ENCODE measurements at regions not wholly inside any gene's neighbourhood (a gene's known extent, or its start where the extent isn't known, plus 50 kb on each side); places are given as distances from the start of the nearest gene placed in this dataset.

- no peak for TF ChIP-seq CTCF (IDR thresholded peaks at IDR 0.05; ENCODE audit: control extremely low read depth, extremely low read depth)
- Histone ChIP-seq H3K9me3 (ENCODE audit: control insufficient read depth in 4 of 4, insufficient read depth in 3 of 4, low read length in 3 of 4) (peaks cover 0 to 3% (median 0%) of the 10 kb centered on the region in 4 donors), H3K4me3 (no peak overlapping the region), H3K27me3 (ENCODE audit: control insufficient read depth in 3 of 3, insufficient read depth in 3 of 3, low read length in 2 of 3) (no peaks in the 10 kb centered on the region), H3K4me1 (ENCODE audit: control insufficient read depth in 5 of 5, insufficient read depth in 5 of 5, low read length in 5 of 5) (peaks cover 0 to 7% (median 0%) of the 10 kb centered on the region in 5 donors), H3K36me3 (ENCODE audit: control insufficient read depth in 4 of 4, insufficient read depth in 4 of 4, low read length in 4 of 4) (no peaks in the 10 kb centered on the region), H3K9ac (ENCODE audit: insufficient read depth in 1 of 2, low read length in 2 of 2) (no peak overlapping the region), H3K27ac (ENCODE audit: low read depth in 1 of 2, low read length in 1 of 2) (no peak overlapping the region)
- peak in 1 of 3 donors; percentile 19 for DNase-seq
- ATAC-seq (ENCODE audit: insufficient read depth, low FRiP score), result peak; percentile 81
- 52 to 70% methylated on average over 5 of the region's 5 CpGs for WGBS, 2 donors
These were observed 343.6 kb downstream of the SPATA31D1 start for GRCh38 chr9:82332018-82332773.

- no peak for TF ChIP-seq CTCF (IDR thresholded peaks at IDR 0.05; ENCODE audit: control extremely low read depth, extremely low read depth)
- H3K4me1 ChIP-seq (ENCODE audit: control insufficient read depth in 5 of 5, insufficient read depth in 5 of 5, low read length in 5 of 5), result peaks cover 0 to 7% (median 0%) of the 10 kb centered on the region in 5 donors
- no peaks in the 10 kb centered on the region for H3K9me3 ChIP-seq (ENCODE audit: control insufficient read depth in 4 of 4, insufficient read depth in 3 of 4, low read length in 3 of 4)
- no peaks in the 10 kb centered on the region for H3K36me3 ChIP-seq (ENCODE audit: control insufficient read depth in 4 of 4, insufficient read depth in 4 of 4, low read length in 4 of 4)
- no peak overlapping the region for H3K4me3 ChIP-seq
- no peak overlapping the region for H3K9ac ChIP-seq (ENCODE audit: insufficient read depth in 1 of 2, low read length in 2 of 2)
- no peak for DNase-seq
- H3K27me3 ChIP-seq (ENCODE audit: control insufficient read depth in 3 of 3, insufficient read depth in 3 of 3, low read length in 2 of 3), result no peaks in the 10 kb centered on the region
- no peak for ATAC-seq (ENCODE audit: insufficient read depth, low FRiP score)
- no peak overlapping the region for H3K27ac ChIP-seq (ENCODE audit: low read depth in 1 of 2, low read length in 1 of 2)
- 79 to 81% methylated on average over 6 of the region's 6 CpGs for WGBS, 2 donors
These were observed 344.2 kb downstream of the SPATA31D1 start for GRCh38 chr9:82332774-82333152.

- no peak overlapping the region for H3K27ac ChIP-seq (ENCODE audit: low read depth in 1 of 2, low read length in 1 of 2)
- no peaks in the 10 kb centered on the region for H3K36me3 ChIP-seq (ENCODE audit: control insufficient read depth in 4 of 4, insufficient read depth in 4 of 4, low read length in 4 of 4)
- H3K4me1 ChIP-seq (ENCODE audit: control insufficient read depth in 5 of 5, insufficient read depth in 5 of 5, low read length in 5 of 5), result peaks cover 0 to 7% (median 0%) of the 10 kb centered on the region in 5 donors
- DNase-seq (no peak), ATAC-seq (ENCODE audit: insufficient read depth, low FRiP score) (no peak)
- no peak overlapping the region for H3K4me3 ChIP-seq
- no peaks in the 10 kb centered on the region for H3K27me3 ChIP-seq (ENCODE audit: control insufficient read depth in 3 of 3, insufficient read depth in 3 of 3, low read length in 2 of 3)
- WGBS, 2 donors, result 65 to 87% methylated on average over 2 of the region's 2 CpGs
- TF ChIP-seq CTCF (IDR thresholded peaks at IDR 0.05; ENCODE audit: control extremely low read depth, extremely low read depth), result no peak
- H3K9me3 ChIP-seq (ENCODE audit: control insufficient read depth in 4 of 4, insufficient read depth in 3 of 4, low read length in 3 of 4), result no peaks in the 10 kb centered on the region
- no peak overlapping the region for H3K9ac ChIP-seq (ENCODE audit: insufficient read depth in 1 of 2, low read length in 2 of 2)
These were observed 345.1 kb downstream of the SPATA31D1 start for GRCh38 chr9:82333671-82334070.

- Histone ChIP-seq H3K27ac (ENCODE audit: low read depth in 1 of 2, low read length in 1 of 2) (no peak overlapping the region), H3K4me1 (ENCODE audit: control insufficient read depth in 5 of 5, insufficient read depth in 5 of 5, low read length in 5 of 5) (peaks cover 0 to 7% (median 0%) of the 10 kb centered on the region in 5 donors), H3K9me3 (ENCODE audit: control insufficient read depth in 4 of 4, insufficient read depth in 3 of 4, low read length in 3 of 4) (no peaks in the 10 kb centered on the region), H3K27me3 (ENCODE audit: control insufficient read depth in 3 of 3, insufficient read depth in 3 of 3, low read length in 2 of 3) (no peaks in the 10 kb centered on the region), H3K9ac (ENCODE audit: insufficient read depth in 1 of 2, low read length in 2 of 2) (no peak overlapping the region), H3K4me3 (no peak overlapping the region), H3K36me3 (ENCODE audit: control insufficient read depth in 4 of 4, insufficient read depth in 4 of 4, low read length in 4 of 4) (no peaks in the 10 kb centered on the region)
- ATAC-seq (ENCODE audit: insufficient read depth, low FRiP score) (no peak), DNase-seq (no peak)
- TF ChIP-seq CTCF (IDR thresholded peaks at IDR 0.05; ENCODE audit: control extremely low read depth, extremely low read depth), result no peak
These were observed 345.7 kb downstream of the SPATA31D1 start for GRCh38 chr9:82334286-82334685.

Data from lung (tissue), 11 donors.